K562 (cell line): ENCODE measurements at regions not wholly inside any gene's neighbourhood (a gene's known extent, or its start where the extent isn't known, plus 50 kb on each side); places are given as distances from the start of the nearest gene placed in this dataset.

Experiments
- ATAC-seq: fragments of 200-7000 bp; cut with Tn5 transposase; 3 replicates; pipeline ENCODE4 v1.9.1; 2020; ENCODE audit warnings: moderate library complexity
- BruUV-seq: library from RNA; stranded (reverse); fragments of 400-500 nt; replicated peaks from 2 replicates; lab custom pipeline; 2021; lab: Mats Ljungman, UMichigan
- CTCF ChIA-PET: fragments of 300-600 bp; formaldehyde crosslinking; extraction: SDS; loops from one replicate; lab custom pipeline; 2021; ENCODE audit warnings: low intra/inter-chr PET ratio; lab: Yijun Ruan, JAX
- POLR2A ChIA-PET: fragments of 300-600, 350-650 bp; sonication (Branson Sonifier 250); formaldehyde crosslinking; extraction: SDS; loops from one replicate; lab custom pipeline; 2021; ENCODE audit warnings: antibody characterized with exemption, inconsistent platforms; lab: Yijun Ruan, JAX
- DNase-seq, 4 experiments: peaks; one replicate each; pipeline versions ENCODE4 v3.0.0 to v3.0.0-alpha.2; 2011 to 2018; ENCODE audit warnings: low spot score in 3 of 4, mixed read lengths in 3 of 4; ENCODE audit errors: extremely low read depth in 1 of 4
- FAIRE-seq: peaks from 2 replicates; lab custom pipeline; 2011; peaks lifted over from hg19 to GRCh38; lab: Jason Lieb, UNC
- H2AFZ ChIP-seq: 2 replicates; pipeline ENCODE4 v1.6.0; 2011; ENCODE audit warnings: low read depth, low read length, control low read depth, inconsistent platforms
- H3K27ac ChIP-seq: fragments of 200-600 bp; 3 replicates; pipeline ENCODE4 v1.8.0; 2011; ENCODE audit warnings: low read depth, mild to moderate bottlenecking, control low read depth, inconsistent platforms, low read length, moderate library complexity, mixed read lengths; ENCODE audit errors: extremely low read depth
- H3K27me3 ChIP-seq, 2 experiments: fragments of 300-600 bp in 1 of 2; 2 replicates in 1 of 2; 3 replicates in 1 of 2; pipeline versions ENCODE4 v1.6.0 to v1.8.0; 2011; ENCODE audit warnings: inconsistent platforms in 2 of 2, low read length in 2 of 2, mild to moderate bottlenecking in 1 of 2, mixed read lengths in 1 of 2, moderate library complexity in 1 of 2; ENCODE audit not compliant: control insufficient read depth in 2 of 2, insufficient read depth in 2 of 2
- H3K36me3 ChIP-seq: fragments of 300-600 bp; 3 replicates; pipeline ENCODE4 v1.8.0; 2011; ENCODE audit warnings: mild to moderate bottlenecking, low read length, inconsistent platforms; ENCODE audit not compliant: control insufficient read depth, insufficient read depth
- H3K4me1 ChIP-seq, 2 experiments: fragments of 200-600 bp in 1 of 2; replicated peaks in 1 of 2; 2 replicates in 1 of 2; 3 replicates in 1 of 2; pipeline versions ENCODE4 v1.5.1 to v1.8.0; 2011; ENCODE audit warnings: inconsistent platforms in 2 of 2, low read length in 2 of 2, mild to moderate bottlenecking in 1 of 2, mixed read lengths in 1 of 2, moderate library complexity in 1 of 2; ENCODE audit not compliant: control insufficient read depth in 2 of 2, insufficient read depth in 2 of 2
- H3K4me2 ChIP-seq: 2 replicates; pipeline ENCODE4 v1.6.1; 2011; ENCODE audit warnings: low read length, control low read depth, inconsistent platforms, mixed read lengths; ENCODE audit not compliant: insufficient read depth
- H3K4me3 ChIP-seq: fragments of 200-600 bp; sonication (generic), shearing (Covaris generic); 2 replicates; pipeline ENCODE4 v1.5.1; 2016; ENCODE audit warnings: control low read depth, inconsistent platforms
- H3K79me2 ChIP-seq: fragments of 200-600 bp; 3 replicates; pipeline ENCODE4 v1.8.0; 2011; ENCODE audit warnings: low read length, inconsistent platforms; ENCODE audit not compliant: control insufficient read depth, insufficient read depth
- H3K9ac ChIP-seq, 2 experiments: 2 replicates each; pipeline versions ENCODE4 v1.6.0 to v1.6.1; 2011; ENCODE audit warnings: low read depth in 2 of 2, low read length in 2 of 2, control low read depth in 1 of 2, inconsistent platforms in 1 of 2, mild to moderate bottlenecking in 1 of 2, mixed read lengths in 1 of 2; ENCODE audit not compliant: insufficient read depth in 1 of 2
- H3K9me1 ChIP-seq: one replicate; pipeline ENCODE4 v1.6.0; 2011; ENCODE audit warnings: inconsistent platforms, mild to moderate bottlenecking, low read length, moderate library complexity; ENCODE audit not compliant: control insufficient read depth, insufficient read depth
- H3K9me3 ChIP-seq: replicated peaks from 2 replicates; pipeline ENCODE4 v1.5.1; 2011; ENCODE audit warnings: low read depth, low read length, inconsistent platforms; ENCODE audit not compliant: control insufficient read depth, insufficient read depth
- H4K20me1 ChIP-seq: replicated peaks from 2 replicates; pipeline ENCODE4 v1.6.1; 2011; ENCODE audit warnings: low read length, inconsistent platforms, mixed read lengths; ENCODE audit not compliant: control insufficient read depth, insufficient read depth
- CBFB ChIP-seq: sonication (generic); formaldehyde crosslinking; IDR thresholded peaks from 2 replicates; pipeline ENCODE4 v1.4.0; 2020; ENCODE audit warnings: mild to moderate bottlenecking, missing genetic modification reagents
- FOSL1 ChIP-seq: fragments of 200-800 bp; sonication (Bioruptor generic); conservative IDR thresholded peaks from 2 replicates; pipeline ENCODE4 v1.6.1; 2016; ENCODE audit warnings: missing genetic modification characterization, missing compliant biosample characterization
- HNRNPK ChIP-seq: fragments of 200-400 bp; formaldehyde crosslinking; IDR thresholded peaks from one replicate; pipeline ENCODE4 v1.6.1; 2018; ENCODE audit warnings: mild to moderate bottlenecking, low read depth, low read length; ENCODE audit not compliant: poor library complexity, severe bottlenecking
- HOMEZ ChIP-seq: fragments of 250-450 bp; sonication (Bioruptor Pico); IDR thresholded peaks from 2 replicates; pipeline ENCODE4 v1.4.0; 2020; ENCODE audit warnings: mild to moderate bottlenecking, moderate library complexity
- MLLT1 ChIP-seq, 2 experiments: fragments of 450-650 bp; IDR thresholded peaks; 2 replicates each; pipeline ENCODE4 v1.6.1; 2016
- SREBF1 ChIP-seq: fragments of 150-350 bp; IDR thresholded peaks from 2 replicates; pipeline ENCODE4 v1.6.1; 2014; ENCODE audit warnings: antibody characterized with exemption, low read depth, low read length, borderline replicate concordance
- ZNF764 ChIP-seq: fragments of 250-450 bp; sonication (Bioruptor Pico); IDR thresholded peaks from 2 replicates; pipeline ENCODE4 v1.4.0; 2020; ENCODE audit warnings: low read depth, mild to moderate bottlenecking, moderate library complexity
- ZNF79 ChIP-seq: fragments of 250-450 bp; sonication (Bioruptor Pico); IDR thresholded peaks from 2 replicates; pipeline ENCODE4 v1.4.0; 2020; ENCODE audit warnings: low read depth, mild to moderate bottlenecking, moderate library complexity
- in situ Hi-C: fragments of 300-500 bp; cut with MboI; formaldehyde crosslinking; loops from 4 replicates; pipeline ENCODE4 v1.15.0; 2018; ENCODE audit warnings: inconsistent platforms, mixed read lengths
- intact Hi-C: fragments of 100-400 bp; cut with micrococcal nuclease; formaldehyde crosslinking; loops from 2 replicates; pipeline ENCODE4 v1.14.2; 2022
- TF ChIP-seq, protein P1 (sequence below): fragments of 250-450 bp; sonication (Bioruptor Pico); IDR thresholded peaks from 2 replicates; pipeline ENCODE4 v1.8.0; 2021; ENCODE audit warnings: mild to moderate bottlenecking, moderate library complexity
- TF ChIP-seq, protein P2 (sequence below): sonication (generic); formaldehyde crosslinking; IDR thresholded peaks from 2 replicates; pipeline ENCODE4 v1.8.1; 2023; ENCODE audit warnings: mild to moderate bottlenecking, missing genetic modification reagents

DNA sequence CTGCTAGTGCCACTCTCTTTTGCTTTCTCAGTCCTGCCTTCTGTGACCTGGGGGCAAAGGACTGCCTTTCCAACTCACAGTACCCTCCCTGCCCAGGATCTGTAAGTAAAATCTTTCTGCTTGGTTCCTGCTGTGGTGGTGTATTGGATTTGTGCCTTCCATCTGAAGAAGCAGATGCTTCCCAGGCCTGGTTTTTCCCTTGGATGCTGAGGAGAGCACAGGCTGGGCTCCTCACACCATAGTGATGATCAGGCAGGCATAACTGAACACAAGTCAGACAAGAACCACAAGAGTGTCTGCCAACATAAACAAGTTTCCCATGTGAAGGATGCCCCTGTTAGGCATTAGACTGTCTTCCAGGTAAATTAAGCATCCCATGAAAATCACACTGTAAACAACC, 121.3 kb upstream of the NRXN1 start:
- no peaks in the 10 kb centered on the region for H3K4me1 ChIP-seq
- FAIRE-seq (no peak), DNase-seq (no peak), ATAC-seq (no peak)
- no peak overlapping the region for H2AFZ ChIP-seq
- H3K79me2 ChIP-seq, result no peaks in the 10 kb centered on the region
- intact Hi-C loops, result no loop called here
- H3K4me2 ChIP-seq, result no peak overlapping the region
- no peaks in the 10 kb centered on the region for H3K27me3 ChIP-seq
- no peak for TF ChIP-seq ZNF764
- TF ChIP-seq SREBF1, result no peak
- TF ChIP-seq MLLT1 (IDR thresholded peaks at IDR 0.05), result no peak
- no peak for TF ChIP-seq ZNF79 (CRISPR knock-in tag)
- TF ChIP-seq FOSL1 (tag), result no peak
- TF ChIP-seq, protein P1, sequence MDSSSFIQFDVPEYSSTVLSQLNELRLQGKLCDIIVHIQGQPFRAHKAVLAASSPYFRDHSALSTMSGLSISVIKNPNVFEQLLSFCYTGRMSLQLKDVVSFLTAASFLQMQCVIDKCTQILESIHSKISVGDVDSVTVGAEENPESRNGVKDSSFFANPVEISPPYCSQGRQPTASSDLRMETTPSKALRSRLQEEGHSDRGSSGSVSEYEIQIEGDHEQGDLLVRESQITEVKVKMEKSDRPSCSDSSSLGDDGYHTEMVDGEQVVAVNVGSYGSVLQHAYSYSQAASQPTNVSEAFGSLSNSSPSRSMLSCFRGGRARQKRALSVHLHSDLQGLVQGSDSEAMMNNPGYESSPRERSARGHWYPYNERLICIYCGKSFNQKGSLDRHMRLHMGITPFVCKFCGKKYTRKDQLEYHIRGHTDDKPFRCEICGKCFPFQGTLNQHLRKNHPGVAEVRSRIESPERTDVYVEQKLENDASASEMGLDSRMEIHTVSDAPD (CRISPR knock-in tag), result no peak
- no peak for TF ChIP-seq CBFB
- no peak for TF ChIP-seq HNRNPK
- no peak for TF ChIP-seq HOMEZ (CRISPR knock-in tag)
- TF ChIP-seq, protein P2, sequence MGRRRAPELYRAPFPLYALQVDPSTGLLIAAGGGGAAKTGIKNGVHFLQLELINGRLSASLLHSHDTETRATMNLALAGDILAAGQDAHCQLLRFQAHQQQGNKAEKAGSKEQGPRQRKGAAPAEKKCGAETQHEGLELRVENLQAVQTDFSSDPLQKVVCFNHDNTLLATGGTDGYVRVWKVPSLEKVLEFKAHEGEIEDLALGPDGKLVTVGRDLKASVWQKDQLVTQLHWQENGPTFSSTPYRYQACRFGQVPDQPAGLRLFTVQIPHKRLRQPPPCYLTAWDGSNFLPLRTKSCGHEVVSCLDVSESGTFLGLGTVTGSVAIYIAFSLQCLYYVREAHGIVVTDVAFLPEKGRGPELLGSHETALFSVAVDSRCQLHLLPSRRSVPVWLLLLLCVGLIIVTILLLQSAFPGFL (CRISPR knock-in tag), result no peak
- H3K9me3 ChIP-seq, result no peaks in the 10 kb centered on the region; the same call in 1 of the 2 replicates
- ChIA-PET POLR2A (no interaction called here), CTCF (no interaction called here)
- no peaks in the 10 kb centered on the region for H3K9me1 ChIP-seq
- H3K27ac ChIP-seq, result no peak overlapping the region
- no TSS peak for BruUV-seq
- no peak overlapping the region for H3K4me3 ChIP-seq
- no peaks in the 10 kb centered on the region for H3K36me3 ChIP-seq
- in situ Hi-C loops, result no loop called here
- no peaks in the 10 kb centered on the region for H4K20me1 ChIP-seq
- no peak overlapping the region for H3K9ac ChIP-seq
